Adrenal gland (tissue), 9 donors: ENCODE measurements at regions not wholly inside any gene's neighbourhood (a gene's known extent, or its start where the extent isn't known, plus 50 kb on each side); places are given as distances from the start of the nearest gene placed in this dataset.

Source experiments
- DNase-seq, 7 donors: peaks; one replicate each; pipeline ENCODE4 v3.0.0-alpha.2; 2019 to 2020
- H3K27ac ChIP-seq, 5 donors: fragments of 200-600 bp; sonication (generic) in 4 of 5; 1 replicate in 3 of 5; 2 replicates in 2 of 5; pipeline versions ENCODE4 v1.5.1 to v1.8.0; 2016 to 2020; ENCODE audit warnings: mild to moderate bottlenecking in 1 of 5
- H3K27me3 ChIP-seq: fragments of 200-600 bp; 2 replicates; pipeline ENCODE4 v1.8.0; 2021
- H3K36me3 ChIP-seq, 2 donors: fragments of 200-600 bp; replicated peaks in 1 of 2; 1 replicate in 1 of 2; 2 replicates in 1 of 2; pipeline versions ENCODE4 v1.5.1 to v1.8.0; 2018 to 2022
- H3K4me1 ChIP-seq, 2 donors: fragments of 200-600 bp; replicated peaks in 1 of 2; 1 replicate in 1 of 2; 2 replicates in 1 of 2; pipeline versions ENCODE4 v1.5.1 to v1.8.0; 2018 to 2021
- H3K4me3 ChIP-seq, 4 donors: fragments of 200-600 bp; sonication (generic) in 3 of 4; one replicate each; pipeline ENCODE4 v1.5.1; 2016 to 2018
- H3K9me3 ChIP-seq, 3 donors: fragments of 200-600 bp; sonication (generic) in 1 of 3; replicated peaks in 1 of 3; 1 replicate in 2 of 3; 2 replicates in 1 of 3; pipeline versions ENCODE4 v1.5.1 to v1.8.0; 2016 to 2021
- CTCF ChIP-seq, 6 experiments: fragments of 450-650 bp in 4 of 6; fragments of 200-600 bp in 2 of 6; sonication (generic) in 1 of 6; IDR thresholded peaks; 1 replicate in 5 of 6; 2 replicates in 1 of 6; pipeline versions ENCODE4 v1.5.1 to v1.8.0; 2016 to 2021; ENCODE audit warnings: antibody characterized with exemption in 6 of 6, mild to moderate bottlenecking in 2 of 6, moderate library complexity in 1 of 6
- POLR2A ChIP-seq, 2 donors: fragments of 450-650 bp; IDR thresholded peaks; one replicate each; pipeline ENCODE4 v1.6.1; 2017; ENCODE audit warnings: antibody characterized with exemption in 2 of 2, mild to moderate bottlenecking in 2 of 2, moderate library complexity in 1 of 2
- WGBS, 4 donors: extraction: QIAGEN DNeasy Blood & Tissue Kit in 2 of 4; methylation state at CpG; one replicate each; pipeline versions ENCODE4 v1.1.5 to v1.1.7; 2013 to 2017; 5-methylcytosine and 5-hydroxymethylcytosine counted together
- intact Hi-C, 2 donors: fragments of 100-400 bp; cut with DNase I; formaldehyde crosslinking; loops; one replicate each; pipeline versions ENCODE4 v1.14.1 to v1.15.0; 2022 to 2023
- donor health status: healthy with polysubstance abuse.
- donor health status: Bipolar disorder and iron deficiency.
- donor health status: DM: yes; HTN: yes; CAD: no.
- donor health status: DM: no; HTN: no; CAD: no.
- donor health status: DM: no; HTN: no; CAD: no.

- 69 to 80% (median 74%) methylated on average over 5 of the region's 5 CpGs for WGBS, 4 donors
- H3K36me3 ChIP-seq, result no peaks in the 10 kb centered on the region
- no peak overlapping the region for H3K27ac ChIP-seq
- no peaks in the 10 kb centered on the region for H3K4me1 ChIP-seq
- no peak for DNase-seq
- H3K27me3 ChIP-seq, result no peaks in the 10 kb centered on the region
- intact Hi-C loops, result no loop called here
- TF ChIP-seq CTCF (IDR thresholded peaks at IDR 0.05) (no peak), POLR2A (IDR thresholded peaks at IDR 0.05) (no peak)
- no peaks in the 10 kb centered on the region for H3K9me3 ChIP-seq
- no peak overlapping the region for H3K4me3 ChIP-seq
Observed at GRCh38 chr9:31364171-31364570, 1020.3 kb upstream of the ACO1 start.

- intact Hi-C loops, result no loop called here
- no peak overlapping the region for H3K4me3 ChIP-seq
- TF ChIP-seq CTCF (IDR thresholded peaks at IDR 0.05), result no peak
- no peak for TF ChIP-seq POLR2A (IDR thresholded peaks at IDR 0.05)
- no peak for DNase-seq
- H3K27ac ChIP-seq, result no peak overlapping the region
- no peaks in the 10 kb centered on the region for H3K27me3 ChIP-seq
- H3K36me3 ChIP-seq, result no peaks in the 10 kb centered on the region
- H3K9me3 ChIP-seq, result no peaks in the 10 kb centered on the region
- H3K4me1 ChIP-seq, result no peaks in the 10 kb centered on the region
- 71 to 80% (median 75%) methylated on average over 7 of the region's 7 CpGs for WGBS, 4 donors
Observed at GRCh38 chr9:31372799-31373587, 1011.5 kb upstream of the ACO1 start.

- H3K9me3 ChIP-seq, result no peaks in the 10 kb centered on the region
- DNase-seq, result no peak
- intact Hi-C loops, result no loop called here
- H3K4me3 ChIP-seq, result no peak overlapping the region
- H3K27me3 ChIP-seq, result no peaks in the 10 kb centered on the region
- H3K27ac ChIP-seq, result no peak overlapping the region
- H3K36me3 ChIP-seq, result no peaks in the 10 kb centered on the region
- H3K4me1 ChIP-seq, result no peaks in the 10 kb centered on the region
- 66 to 72% (median 69%) methylated on average over 4 of the region's 4 CpGs for WGBS, 4 donors
- TF ChIP-seq POLR2A (IDR thresholded peaks at IDR 0.05), result no peak
- no peak for TF ChIP-seq CTCF (IDR thresholded peaks at IDR 0.05)
Observed at GRCh38 chr9:31377358-31377757, 1007.1 kb upstream of the ACO1 start.

GRCh38 chr9:31388660-31389059 lies 995.8 kb upstream of the ACO1 start:
- Histone ChIP-seq H3K4me1 (no peaks in the 10 kb centered on the region), H3K27ac (no peak overlapping the region), H3K27me3 (no peaks in the 10 kb centered on the region), H3K4me3 (no peak overlapping the region), H3K9me3 (peaks cover 0 to 4% (median 0%) of the 10 kb centered on the region in 3 donors), H3K36me3 (no peaks in the 10 kb centered on the region)
- 80 to 93% (median 82%) methylated on average over 1 of the region's 1 CpG for WGBS, 4 donors
- TF ChIP-seq CTCF (IDR thresholded peaks at IDR 0.05) (no peak), POLR2A (IDR thresholded peaks at IDR 0.05) (no peak)
- intact Hi-C loops, result no loop called here
- DNase-seq, result no peak
